HUDEP-2 (cell line): ENCODE measurements at regions not wholly inside any gene's neighbourhood (a gene's known extent, or its start where the extent isn't known, plus 50 kb on each side); places are given as distances from the start of the nearest gene placed in this dataset.
"Not testable (repeated sequence)": the region's sequence is repeated elsewhere in the genome, so short reads cannot be mapped to it uniquely, and the experiment has no call there.

ENCODE experiments used
- DNase-seq, 76 experiments: peaks; one replicate each; lab custom pipeline; 2025; ENCODE audit not compliant: unreplicated experiment in 76 of 76; lab: John Stamatoyannopoulos, UW

GRCh38 chr13:65631078-65631477, 1599.1 kb downstream of the PCDH9 start:
- DNase-seq: no peak

GRCh38 chr13:65629926-65630325, 1600.2 kb downstream of the PCDH9 start:
- DNase-seq: no peak

GRCh38 chr13:65623148-65623547, 1607.0 kb downstream of the PCDH9 start:
- DNase-seq: peak in 10 of 76 experiments; percentile 3 to 42 (median 11)

GRCh38 chr13:65615506-65615905, 1614.6 kb downstream of the PCDH9 start:
- DNase-seq: no peak

GRCh38 chr13:65613004-65613403, 1617.1 kb downstream of the PCDH9 start:
- DNase-seq: no peak

- DNase-seq: no peak
These were observed 1620.8 kb downstream of the PCDH9 start for GRCh38 chr13:65609350-65609749.

- DNase-seq: no peak
These were observed 1623.5 kb downstream of the PCDH9 start for GRCh38 chr13:65606622-65607021.

GRCh38 chr13:65605396-65605795, 1624.7 kb downstream of the PCDH9 start:
- no peak for DNase-seq

GRCh38 chr13:65603160-65603559, 1627.0 kb downstream of the PCDH9 start:
- no peak for DNase-seq

GRCh38 chr13:65601855-65602254, 1628.3 kb downstream of the PCDH9 start:
- DNase-seq: no peak

GRCh38 chr13:65600702-65601101, 1629.4 kb downstream of the PCDH9 start:
- peak in 1 of 76 experiments; percentile 8 for DNase-seq

GRCh38 chr13:65597839-65598818, 1632.0 kb downstream of the PCDH9 start:
- DNase-seq: no peak

- DNase-seq: peak in 3 of 76 experiments; percentile 6 to 53 (median 22)
These were observed 1634.2 kb downstream of the PCDH9 start for GRCh38 chr13:65595916-65596315.

- DNase-seq: no peak
These were observed 1635.8 kb downstream of the PCDH9 start for GRCh38 chr13:65594298-65594781.

GRCh38 chr13:65593298-65593874, 1636.8 kb downstream of the PCDH9 start:
- no peak for DNase-seq

GRCh38 chr13:65592731-65593130, 1637.4 kb downstream of the PCDH9 start:
- no peak for DNase-seq

- DNase-seq: no peak
These were observed 1644.8 kb downstream of the PCDH9 start for GRCh38 chr13:65585346-65585745.

GRCh38 chr13:65584126-65584525, 1646.0 kb downstream of the PCDH9 start:
- DNase-seq: no peak

GRCh38 chr13:65582160-65582559, 1648.0 kb downstream of the PCDH9 start:
- DNase-seq: no peak

GRCh38 chr13:65564561-65564960, 1665.6 kb downstream of the PCDH9 start:
- DNase-seq: not testable (repeated sequence)

- DNase-seq: no peak
These were observed 1667.8 kb downstream of the PCDH9 start for GRCh38 chr13:65562305-65562704.

- DNase-seq: no peak
These were observed 1669.2 kb downstream of the PCDH9 start for GRCh38 chr13:65560936-65561335.
